Hepatocyte (in vitro differentiated cells): ENCODE measurements at regions not wholly inside any gene's neighbourhood (a gene's known extent, or its start where the extent isn't known, plus 50 kb on each side); places are given as distances from the start of the nearest gene placed in this dataset.
A peak's percentile ranks its signal among the peaks of the same experiment; 100 is the strongest.

ENCODE experiments used
- DNase-seq: peaks from one replicate; pipeline ENCODE4 v3.0.0-alpha.2; 2016; ENCODE audit warnings: low spot score
- H2AFZ ChIP-seq: fragments of 200-600 bp; sonication (generic); 2 replicates; pipeline ENCODE4 v1.6.0; 2016; ENCODE audit warnings: antibody characterized with exemption, mild to moderate bottlenecking
- H3K27ac ChIP-seq: fragments of 200-600 bp; sonication (generic); 2 replicates; pipeline ENCODE4 v1.5.1; 2016; ENCODE audit warnings: mild to moderate bottlenecking
- H3K27me3 ChIP-seq: fragments of 200-600 bp; sonication (generic); 2 replicates; pipeline ENCODE4 v1.6.1; 2016
- H3K36me3 ChIP-seq: fragments of 200-600 bp; sonication (generic); replicated peaks from 2 replicates; pipeline ENCODE4 v1.5.1; 2016; ENCODE audit warnings: low read depth; ENCODE audit not compliant: insufficient read depth
- H3K4me1 ChIP-seq: fragments of 200-600 bp; sonication (generic); 2 replicates; pipeline ENCODE4 v1.5.1; 2016; ENCODE audit warnings: mild to moderate bottlenecking, moderate library complexity; ENCODE audit not compliant: insufficient read depth
- H3K4me2 ChIP-seq: fragments of 200-600 bp; sonication (generic); 2 replicates; pipeline ENCODE4 v1.6.0; 2016
- H3K4me3 ChIP-seq: fragments of 200-600 bp; sonication (generic); 2 replicates; pipeline ENCODE4 v1.5.1; 2016; ENCODE audit warnings: mild to moderate bottlenecking
- H3K79me2 ChIP-seq: fragments of 200-600 bp; sonication (generic); 2 replicates; pipeline ENCODE4 v1.6.0; 2017; ENCODE audit warnings: mild to moderate bottlenecking
- H3K9me2 ChIP-seq: fragments of 200-600 bp; sonication (generic); replicated peaks from 2 replicates; pipeline ENCODE4 v1.6.0; 2017; ENCODE audit warnings: mild to moderate bottlenecking; ENCODE audit not compliant: insufficient read depth
- H3K9me3 ChIP-seq: fragments of 200-600 bp; sonication (generic); 2 replicates; pipeline ENCODE4 v1.5.1; 2016; ENCODE audit warnings: low read depth, mild to moderate bottlenecking
- H4K20me1 ChIP-seq: fragments of 200-600 bp; sonication (generic); 2 replicates; pipeline ENCODE4 v1.6.0; 2016; ENCODE audit warnings: mild to moderate bottlenecking; ENCODE audit not compliant: insufficient read depth, poor library complexity, severe bottlenecking
- CTCF ChIP-seq: fragments of 200-600 bp; sonication (generic); IDR thresholded peaks from 2 replicates; pipeline ENCODE4 v1.5.1; 2016; ENCODE audit warnings: antibody characterized with exemption, mild to moderate bottlenecking; ENCODE audit not compliant: poor library complexity
- EZH2 ChIP-seq: fragments of 200-600 bp; sonication (generic); IDR thresholded peaks from 2 replicates; pipeline ENCODE4 v1.6.1; 2016; ENCODE audit warnings: antibody characterized with exemption, mild to moderate bottlenecking, borderline replicate concordance
- EZH2phosphoT487 ChIP-seq: fragments of 200-600 bp; sonication (generic); IDR thresholded peaks from one replicate; pipeline ENCODE4 v1.6.1; 2018; ENCODE audit warnings: antibody characterized with exemption, mild to moderate bottlenecking, low read depth, moderate library complexity; ENCODE audit not compliant: unreplicated experiment, severe bottlenecking
- WGBS: methylation state at CpG from one replicate; pipeline ENCODE4 v1.1.6; 2016; ENCODE audit warnings: low lambda C conversion rate; ENCODE audit errors: missing lambda C conversion rate; 5-methylcytosine and 5-hydroxymethylcytosine counted together

GRCh38 chrX:143455046-143455445, 62.2 kb downstream of the SPANXN3 start:
- no peak overlapping the region for H2AFZ ChIP-seq
- no peaks in the 10 kb centered on the region for H3K27me3 ChIP-seq
- TF ChIP-seq CTCF (no peak), EZH2phosphoT487 (no peak), EZH2 (no peak)

GRCh38 chrX:143437439-143437838, 79.8 kb downstream of the SPANXN3 start:
- no peaks in the 10 kb centered on the region for H3K9me3 ChIP-seq
- peak; percentile 8 for DNase-seq
- no peak overlapping the region for H3K27ac ChIP-seq
- no peak overlapping the region for H3K4me3 ChIP-seq
- no peak overlapping the region for H2AFZ ChIP-seq
- H3K36me3 ChIP-seq: no peaks in the 10 kb centered on the region
- WGBS: 31% methylated on average over 7 of the region's 7 CpGs
- no peak overlapping the region for H3K4me2 ChIP-seq
- H3K27me3 ChIP-seq: no peaks in the 10 kb centered on the region
- no peaks in the 10 kb centered on the region for H3K4me1 ChIP-seq
- H4K20me1 ChIP-seq: no peaks in the 10 kb centered on the region
- no peaks in the 10 kb centered on the region for H3K79me2 ChIP-seq
- H3K9me2 ChIP-seq: no peaks in the 10 kb centered on the region
- peak; percentile 48 for TF ChIP-seq CTCF
- TF ChIP-seq EZH2: no peak

More at GRCh38 chrX:143455046-143455445, 62.2 kb downstream of the SPANXN3 start:
- Histone ChIP-seq H3K36me3 (no peaks in the 10 kb centered on the region), H3K4me2 (no peak overlapping the region), H3K4me1 (no peaks in the 10 kb centered on the region), H3K4me3 (no peak overlapping the region), H3K27ac (no peak overlapping the region), H3K9me2 (no peaks in the 10 kb centered on the region), H3K9me3 (no peaks in the 10 kb centered on the region), H3K79me2 (no peaks in the 10 kb centered on the region), H4K20me1 (no peaks in the 10 kb centered on the region)
- DNase-seq: no peak
- 68% methylated on average over 2 of the region's 2 CpGs for WGBS

DNA sequence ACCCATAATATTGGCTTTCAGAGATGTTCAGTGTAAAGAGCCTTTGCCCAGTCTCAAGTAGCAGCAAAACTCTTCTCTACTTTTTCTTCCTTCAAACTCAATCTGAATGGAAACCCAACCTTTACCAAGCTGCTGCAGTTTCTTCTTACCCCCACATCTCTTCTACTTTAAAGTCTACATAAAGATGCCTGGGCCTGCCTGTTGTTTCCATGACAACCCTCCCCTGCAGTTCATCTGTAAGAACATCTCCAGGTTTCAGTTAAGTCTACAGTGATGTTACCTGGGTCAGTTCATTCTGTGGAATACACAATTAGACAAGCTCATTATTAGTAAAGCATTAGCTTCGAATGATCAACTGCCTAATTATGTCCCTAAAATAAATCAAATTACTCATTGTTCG, 81.4 kb downstream of the SPANXN3 start:
- H3K27ac ChIP-seq: no peak overlapping the region
- H3K27me3 ChIP-seq: no peaks in the 10 kb centered on the region
- H3K4me1 ChIP-seq: no peaks in the 10 kb centered on the region
- H3K9me2 ChIP-seq: no peaks in the 10 kb centered on the region
- H3K36me3 ChIP-seq: no peaks in the 10 kb centered on the region
- H3K79me2 ChIP-seq: no peaks in the 10 kb centered on the region
- H4K20me1 ChIP-seq: no peaks in the 10 kb centered on the region
- TF ChIP-seq EZH2 (no peak), CTCF (no peak), EZH2phosphoT487 (no peak)
- no peak overlapping the region for H3K4me2 ChIP-seq
- H3K9me3 ChIP-seq: no peaks in the 10 kb centered on the region
- 80% methylated on average over 2 of the region's 2 CpGs for WGBS
- no peak for DNase-seq
- no peak overlapping the region for H2AFZ ChIP-seq
- no peak overlapping the region for H3K4me3 ChIP-seq

- Histone ChIP-seq H3K4me1 (no peaks in the 10 kb centered on the region), H3K4me3 (no peak overlapping the region), H3K79me2 (no peaks in the 10 kb centered on the region), H3K36me3 (no peaks in the 10 kb centered on the region), H4K20me1 (no peaks in the 10 kb centered on the region), H3K9me3 (no peaks in the 10 kb centered on the region), H3K4me2 (no peak overlapping the region), H3K27ac (no peak overlapping the region), H3K9me2 (no peaks in the 10 kb centered on the region), H3K27me3 (no peaks in the 10 kb centered on the region), H2AFZ (no peak overlapping the region)
- DNase-seq: no peak
- WGBS: 39% methylated on average over 4 of the region's 4 CpGs
- TF ChIP-seq EZH2 (no peak), EZH2phosphoT487 (no peak), CTCF (no peak)
Measured at GRCh38 chrX:143429811-143430210, 87.5 kb downstream of the SPANXN3 start.
